Activated naive CD8-positive, alpha-beta T cell treated with anti-CD3 and anti-CD28 coated beads for 36 hours (primary cell): ENCODE measurements at regions not wholly inside any gene's neighbourhood (a gene's known extent, or its start where the extent isn't known, plus 50 kb on each side); places are given as distances from the start of the nearest gene placed in this dataset.

Experiments
- DNase-seq: peaks from one replicate; pipeline ENCODE4 v3.0.0; 2021
- H3K27ac Mint-ChIP-seq: one replicate; pipeline ENCODE4 v1.8.0; 2022; ENCODE audit warnings: mild to moderate bottlenecking, moderate library complexity, mixed read lengths
- H3K27me3 Mint-ChIP-seq: one replicate; pipeline ENCODE4 v1.8.0; 2022; ENCODE audit warnings: mild to moderate bottlenecking, mixed read lengths
- H3K36me3 Mint-ChIP-seq: one replicate; pipeline ENCODE4 v1.8.0; 2021; ENCODE audit warnings: mild to moderate bottlenecking, mixed read lengths
- H3K4me1 Mint-ChIP-seq: one replicate; pipeline ENCODE4 v1.8.0; 2021; ENCODE audit warnings: mixed read lengths
- H3K4me3 Mint-ChIP-seq: one replicate; pipeline ENCODE4 v1.8.0; 2022; ENCODE audit warnings: mild to moderate bottlenecking, moderate library complexity, mixed read lengths
- H3K9me3 Mint-ChIP-seq: one replicate; pipeline ENCODE4 v1.8.0; 2022; ENCODE audit warnings: mixed read lengths

GRCh38 chr4:178838776-178839175, 1396.5 kb upstream of the AGA start:
- Mint-ChIP-seq H3K4me3 (no peak overlapping the region), H3K4me1 (no peaks in the 10 kb centered on the region), H3K27ac (no peak overlapping the region), H3K9me3 (no peaks in the 10 kb centered on the region), H3K36me3 (no peaks in the 10 kb centered on the region), H3K27me3 (no peaks in the 10 kb centered on the region)
- no peak for DNase-seq

- Mint-ChIP-seq H3K4me1 (no peaks in the 10 kb centered on the region), H3K27me3 (no peaks in the 10 kb centered on the region), H3K27ac (no peak overlapping the region), H3K9me3 (peaks cover 1% of the 10 kb centered on the region), H3K4me3 (no peak overlapping the region), H3K36me3 (no peaks in the 10 kb centered on the region)
- DNase-seq: no peak
These were observed 1414.0 kb upstream of the AGA start for GRCh38 chr4:178856139-178856800.

DNA sequence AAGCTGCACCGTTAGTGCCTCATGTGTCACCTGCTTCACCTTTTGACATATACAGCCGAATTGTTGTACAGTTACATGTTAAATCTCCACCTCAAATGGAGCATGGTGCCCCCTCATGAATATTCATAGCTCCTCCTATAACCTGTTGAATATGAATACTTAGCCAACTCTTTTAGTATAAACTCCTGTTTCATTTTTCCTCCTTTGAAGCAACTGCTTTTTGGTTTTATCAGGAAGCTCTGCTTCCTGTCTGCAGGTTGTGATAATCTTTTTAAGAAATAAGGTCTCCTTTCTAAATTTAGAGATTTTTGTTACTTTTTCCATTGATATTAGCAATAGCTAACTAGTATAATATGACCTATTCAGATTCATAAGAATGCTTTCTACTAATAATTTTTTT, 1429.2 kb upstream of the AGA start:
- Mint-ChIP-seq H3K36me3 (no peaks in the 10 kb centered on the region), H3K27ac (no peak overlapping the region), H3K4me1 (no peaks in the 10 kb centered on the region), H3K4me3 (no peak overlapping the region), H3K27me3 (no peaks in the 10 kb centered on the region), H3K9me3 (no peaks in the 10 kb centered on the region)
- no peak for DNase-seq

GRCh38 chr4:178881937-178882336, 1439.7 kb upstream of the AGA start:
- DNase-seq: no peak
- Mint-ChIP-seq H3K27ac (no peak overlapping the region), H3K36me3 (no peaks in the 10 kb centered on the region), H3K9me3 (peaks cover 2% of the 10 kb centered on the region), H3K4me3 (no peak overlapping the region), H3K27me3 (no peaks in the 10 kb centered on the region), H3K4me1 (no peaks in the 10 kb centered on the region)

DNA sequence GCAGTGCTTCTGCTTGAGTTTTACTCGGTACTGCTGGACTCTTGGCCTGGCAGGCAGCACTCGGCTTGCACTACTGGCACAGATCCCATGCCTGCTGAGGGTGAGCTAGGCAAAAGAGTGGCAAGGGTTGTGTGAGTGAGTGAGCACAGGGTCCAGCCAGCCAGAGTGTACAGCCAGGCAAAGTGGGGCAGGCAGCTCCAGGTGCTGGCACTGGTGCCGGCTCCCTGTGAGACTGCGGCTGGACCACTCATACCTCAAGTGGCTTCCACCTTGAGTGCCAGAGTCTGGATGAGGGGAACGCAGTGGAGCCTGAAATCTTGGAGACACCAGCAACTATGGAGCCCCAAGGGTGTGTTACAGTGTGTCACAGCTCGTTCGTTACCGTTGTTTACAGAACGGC, 1451.9 kb upstream of the AGA start:
- no peak overlapping the region for H3K27ac Mint-ChIP-seq
- H3K36me3 Mint-ChIP-seq: no peaks in the 10 kb centered on the region
- peaks cover 3% of the 10 kb centered on the region for H3K9me3 Mint-ChIP-seq

GRCh38 chr4:178899084-178899483, 1456.8 kb upstream of the AGA start:
- Mint-ChIP-seq H3K9me3 (no peaks in the 10 kb centered on the region), H3K4me3 (no peak overlapping the region), H3K27ac (no peak overlapping the region), H3K36me3 (no peaks in the 10 kb centered on the region), H3K27me3 (no peaks in the 10 kb centered on the region), H3K4me1 (no peaks in the 10 kb centered on the region)
- DNase-seq: no peak

More for the DNA sequence above, 1451.9 kb upstream of the AGA start:
- no peak for DNase-seq
- Mint-ChIP-seq H3K27me3 (no peaks in the 10 kb centered on the region), H3K4me1 (no peaks in the 10 kb centered on the region), H3K4me3 (no peak overlapping the region)

- no peaks in the 10 kb centered on the region for H3K9me3 Mint-ChIP-seq
- H3K4me1 Mint-ChIP-seq: no peaks in the 10 kb centered on the region
- H3K27ac Mint-ChIP-seq: no peak overlapping the region
- DNase-seq: no peak
- H3K27me3 Mint-ChIP-seq: no peaks in the 10 kb centered on the region
- no peak overlapping the region for H3K4me3 Mint-ChIP-seq
- no peaks in the 10 kb centered on the region for H3K36me3 Mint-ChIP-seq
These were observed 1475.5 kb upstream of the AGA start for GRCh38 chr4:178917756-178918155.

GRCh38 chr4:178937130-178937529, 1494.9 kb upstream of the AGA start:
- Mint-ChIP-seq H3K27me3 (no peaks in the 10 kb centered on the region), H3K27ac (no peak overlapping the region), H3K9me3 (peaks cover 3% of the 10 kb centered on the region), H3K4me3 (no peak overlapping the region), H3K4me1 (no peaks in the 10 kb centered on the region), H3K36me3 (no peaks in the 10 kb centered on the region)
- DNase-seq: no peak

DNA sequence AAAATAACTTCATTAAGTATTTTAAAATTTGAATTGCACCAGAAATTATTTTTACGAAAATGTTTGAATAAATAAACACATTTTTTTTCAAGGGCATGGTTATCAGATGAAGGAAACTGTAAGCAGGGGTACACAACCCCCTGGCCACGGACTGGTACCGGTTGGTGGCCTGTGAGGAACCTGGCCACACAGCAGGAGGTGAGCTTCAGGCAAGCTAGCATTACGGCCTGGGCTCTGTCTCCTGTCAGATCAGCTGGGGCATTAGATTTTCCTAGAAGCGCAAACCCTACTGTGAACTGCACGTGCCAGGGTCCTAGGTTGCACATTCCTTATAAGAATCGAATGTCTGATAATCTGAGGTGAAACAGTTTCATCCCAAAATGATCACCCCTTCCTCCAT, 1499.7 kb upstream of the AGA start:
- Mint-ChIP-seq H3K4me3 (no peak overlapping the region), H3K9me3 (peaks cover 3% of the 10 kb centered on the region), H3K36me3 (no peaks in the 10 kb centered on the region), H3K27ac (no peak overlapping the region), H3K4me1 (no peaks in the 10 kb centered on the region), H3K27me3 (no peaks in the 10 kb centered on the region)
- DNase-seq: no peak

GRCh38 chr4:178953447-178954120, 1511.3 kb upstream of the AGA start:
- Mint-ChIP-seq H3K4me3 (no peak overlapping the region), H3K27ac (no peak overlapping the region), H3K27me3 (no peaks in the 10 kb centered on the region), H3K9me3 (peaks cover 8% of the 10 kb centered on the region), H3K4me1 (no peaks in the 10 kb centered on the region), H3K36me3 (no peaks in the 10 kb centered on the region)
- no peak for DNase-seq

GRCh38 chr4:178955614-178956013, 1513.4 kb upstream of the AGA start:
- H3K27me3 Mint-ChIP-seq: no peaks in the 10 kb centered on the region
- no peaks in the 10 kb centered on the region for H3K4me1 Mint-ChIP-seq
- no peaks in the 10 kb centered on the region for H3K36me3 Mint-ChIP-seq
- H3K4me3 Mint-ChIP-seq: no peak overlapping the region
- no peak for DNase-seq
- no peak overlapping the region for H3K27ac Mint-ChIP-seq
- peaks cover 8% of the 10 kb centered on the region for H3K9me3 Mint-ChIP-seq

DNA sequence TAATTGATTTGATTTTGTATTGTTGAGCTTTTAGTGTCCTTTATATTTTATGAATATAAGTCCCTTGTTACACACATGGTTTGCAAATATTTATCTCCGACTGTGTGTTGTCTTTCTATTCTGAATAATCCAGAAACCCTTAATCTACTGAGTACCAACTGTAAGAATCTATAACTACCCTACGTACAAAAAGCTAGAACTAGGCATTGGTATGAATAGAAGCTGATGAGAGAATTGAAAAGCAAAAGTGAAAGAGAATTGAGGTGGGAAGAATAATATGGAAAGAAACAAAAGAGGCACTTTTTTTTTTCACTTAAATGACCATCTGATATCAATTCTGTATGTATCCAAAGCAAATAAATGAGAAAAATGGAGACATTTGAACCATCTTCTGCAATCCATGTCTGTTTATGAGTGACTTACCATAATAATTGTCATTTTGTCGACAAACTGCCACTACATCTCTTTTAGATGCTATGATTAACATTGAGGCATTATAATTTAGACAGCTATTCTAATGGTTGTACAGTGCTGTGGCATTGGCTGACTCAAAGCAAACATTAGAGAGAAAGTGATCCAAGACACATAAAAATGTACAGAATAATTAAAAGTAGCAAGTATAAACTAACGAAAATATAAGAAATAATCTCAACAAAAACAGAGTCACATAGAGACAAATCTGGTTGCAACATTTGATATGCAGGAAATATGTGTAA, 1516.6 kb upstream of the AGA start:
- Mint-ChIP-seq H3K36me3 (no peaks in the 10 kb centered on the region), H3K9me3 (peaks cover 8% of the 10 kb centered on the region), H3K4me3 (no peak overlapping the region), H3K4me1 (no peaks in the 10 kb centered on the region), H3K27ac (no peak overlapping the region), H3K27me3 (no peaks in the 10 kb centered on the region)
- no peak for DNase-seq

GRCh38 chr4:178963446-178964045, 1521.3 kb upstream of the AGA start:
- Mint-ChIP-seq H3K36me3 (no peaks in the 10 kb centered on the region), H3K27me3 (no peaks in the 10 kb centered on the region), H3K4me1 (no peaks in the 10 kb centered on the region), H3K27ac (no peak overlapping the region), H3K9me3 (no peaks in the 10 kb centered on the region), H3K4me3 (no peak overlapping the region)
- no peak for DNase-seq

GRCh38 chr4:178966644-178967043, 1524.4 kb upstream of the AGA start:
- Mint-ChIP-seq H3K4me3 (no peak overlapping the region), H3K27ac (no peak overlapping the region), H3K36me3 (no peaks in the 10 kb centered on the region), H3K9me3 (no peaks in the 10 kb centered on the region), H3K4me1 (no peaks in the 10 kb centered on the region), H3K27me3 (no peaks in the 10 kb centered on the region)
- DNase-seq: no peak

- no peaks in the 10 kb centered on the region for H3K9me3 Mint-ChIP-seq
- no peaks in the 10 kb centered on the region for H3K27me3 Mint-ChIP-seq
These were observed 1528.3 kb upstream of the AGA start for GRCh38 chr4:178970433-178971140.

More at GRCh38 chr4:178970433-178971140, 1528.3 kb upstream of the AGA start:
- Mint-ChIP-seq H3K4me3 (no peak overlapping the region), H3K4me1 (no peaks in the 10 kb centered on the region), H3K36me3 (no peaks in the 10 kb centered on the region), H3K27ac (no peak overlapping the region)
- no peak for DNase-seq
